ENCODE measurements at regions not wholly inside any gene's neighbourhood (a gene's known extent, or its start where the extent isn't known, plus 50 kb on each side); places are given as distances from the start of the nearest gene placed in this dataset.
"Not testable (repeated sequence)": the region's sequence is repeated elsewhere in the genome, so short reads cannot be mapped to it uniquely, and the experiment has no call there.

- Histone ChIP-seq H3K4me1 (ENCODE audit: control insufficient read depth in 2 of 2, insufficient read depth in 1 of 2, low read depth in 1 of 2, low read length in 2 of 2) (no peaks in the 10 kb centered on the region), H2BK120ac (ENCODE audit: low read depth, low read length) (no peak overlapping the region), H3K79me1 (ENCODE audit: low read depth, low read length) (no peaks in the 10 kb centered on the region), H3K4me3 (ENCODE audit: low read length in 2 of 2) (no peak overlapping the region), H3K18ac (ENCODE audit: low read length) (no peak overlapping the region), H3K27ac (replicated peaks; ENCODE audit: low read length) (no peak overlapping the region), H3K9me3 (replicated peaks in 1 of 2; ENCODE audit: control insufficient read depth in 2 of 2, insufficient read depth in 1 of 2, low read depth in 1 of 2, low read length in 2 of 2) (no peaks in the 10 kb centered on the region), H4K91ac (ENCODE audit: low read depth, low read length, poor library complexity) (no peak overlapping the region), H2AK5ac (ENCODE audit: low read depth, low read length) (no peak overlapping the region), H2AFZ (ENCODE audit: low read length) (no peak overlapping the region), H2BK12ac (ENCODE audit: low read length) (no peak overlapping the region), H3K27me3 (ENCODE audit: control insufficient read depth in 3 of 3, insufficient read depth in 3 of 3, low read depth in 1 of 3, low read length in 3 of 3) (no peaks in the 10 kb centered on the region), H2BK15ac (ENCODE audit: low read length) (no peak overlapping the region), H3K4ac (ENCODE audit: low read length) (no peak overlapping the region), H3K14ac (ENCODE audit: low read length) (no peak overlapping the region), H3K4me2 (ENCODE audit: insufficient read depth, low read length, poor library complexity, severe bottlenecking) (no peak overlapping the region), H3K23ac (ENCODE audit: low read depth, low read length, poor library complexity) (no peak overlapping the region), H3K36me3 (replicated peaks in 1 of 2; ENCODE audit: control insufficient read depth in 2 of 2, insufficient read depth in 2 of 2, low read length in 2 of 2) (peaks cover 23 to 65% of the 10 kb centered on the region in 2 donors), H3K9ac (ENCODE audit: low read depth, low read length, poor library complexity) (no peak overlapping the region), H4K8ac (ENCODE audit: low read depth, low read length) (no peak overlapping the region), H2BK5ac (ENCODE audit: low read length) (no peak overlapping the region)
- WGBS, 2 donors (ENCODE audit: extremely low coverage in 2 of 2, insufficient read length in 2 of 2, insufficient replicate concordance in 1 of 2) = no CpG with 5 or more reads among the region's 7 CpGs
- no peak for DNase-seq (ENCODE audit: low spot score)
Observed at GRCh38 chr9:92208693-92209524, 84.6 kb downstream of the IARS1 start.

GRCh38 chr9:92206488-92206887 is 87.0 kb downstream of the IARS1 start:
- no CpG with 5 or more reads among the region's 1 CpG for WGBS, 2 donors (ENCODE audit: extremely low coverage in 2 of 2, insufficient read length in 2 of 2, insufficient replicate concordance in 1 of 2)
- H4K8ac ChIP-seq (ENCODE audit: low read depth, low read length) = no peak overlapping the region
- H2BK5ac ChIP-seq (ENCODE audit: low read length) = no peak overlapping the region
- H3K36me3 ChIP-seq (replicated peaks in 1 of 2; ENCODE audit: control insufficient read depth in 2 of 2, insufficient read depth in 2 of 2, low read length in 2 of 2) = peaks cover 20 to 41% of the 10 kb centered on the region in 2 donors
- H3K79me1 ChIP-seq (ENCODE audit: low read depth, low read length) = no peaks in the 10 kb centered on the region
- H2AK5ac ChIP-seq (ENCODE audit: low read depth, low read length) = no peak overlapping the region
- no peak overlapping the region for H2AFZ ChIP-seq (ENCODE audit: low read length)
- no peak overlapping the region for H4K91ac ChIP-seq (ENCODE audit: low read depth, low read length, poor library complexity)
- no peaks in the 10 kb centered on the region for H3K27me3 ChIP-seq (ENCODE audit: control insufficient read depth in 3 of 3, insufficient read depth in 3 of 3, low read depth in 1 of 3, low read length in 3 of 3)
- no peak overlapping the region for H2BK120ac ChIP-seq (ENCODE audit: low read depth, low read length)
- no peak overlapping the region for H3K4ac ChIP-seq (ENCODE audit: low read length)
- no peak overlapping the region for H3K18ac ChIP-seq (ENCODE audit: low read length)
- no peaks in the 10 kb centered on the region for H3K4me1 ChIP-seq (ENCODE audit: control insufficient read depth in 2 of 2, insufficient read depth in 1 of 2, low read depth in 1 of 2, low read length in 2 of 2)
- H2BK15ac ChIP-seq (ENCODE audit: low read length) = no peak overlapping the region
- no peak for DNase-seq (ENCODE audit: low spot score)
- H3K4me2 ChIP-seq (ENCODE audit: insufficient read depth, low read length, poor library complexity, severe bottlenecking) = no peak overlapping the region
- no peak overlapping the region for H3K27ac ChIP-seq (replicated peaks; ENCODE audit: low read length)
- no peak overlapping the region for H3K9ac ChIP-seq (ENCODE audit: low read depth, low read length, poor library complexity)
- no peak overlapping the region for H3K23ac ChIP-seq (ENCODE audit: low read depth, low read length, poor library complexity)
- no peak overlapping the region for H3K14ac ChIP-seq (ENCODE audit: low read length)
- H3K4me3 ChIP-seq (ENCODE audit: low read length in 2 of 2) = no peak overlapping the region
- no peak overlapping the region for H2BK12ac ChIP-seq (ENCODE audit: low read length)
- no peaks in the 10 kb centered on the region for H3K9me3 ChIP-seq (replicated peaks in 1 of 2; ENCODE audit: control insufficient read depth in 2 of 2, insufficient read depth in 1 of 2, low read depth in 1 of 2, low read length in 2 of 2)

GRCh38 chr9:92203887-92204286 is 88.7 kb upstream of the SPTLC1 start:
- H2AK5ac ChIP-seq (ENCODE audit: low read depth, low read length); H3K9ac ChIP-seq (ENCODE audit: low read depth, low read length, poor library complexity); H2BK12ac ChIP-seq (ENCODE audit: low read length); H3K27ac ChIP-seq (replicated peaks; ENCODE audit: low read length); H3K4ac ChIP-seq (ENCODE audit: low read length); H3K14ac ChIP-seq (ENCODE audit: low read length); H2BK120ac ChIP-seq (ENCODE audit: low read depth, low read length); H2BK5ac ChIP-seq (ENCODE audit: low read length); H3K27me3 ChIP-seq (ENCODE audit: control insufficient read depth in 3 of 3, insufficient read depth in 3 of 3, low read depth in 1 of 3, low read length in 3 of 3); H3K9me3 ChIP-seq (replicated peaks in 1 of 2; ENCODE audit: control insufficient read depth in 2 of 2, insufficient read depth in 1 of 2, low read depth in 1 of 2, low read length in 2 of 2); H3K4me2 ChIP-seq (ENCODE audit: insufficient read depth, low read length, poor library complexity, severe bottlenecking); H3K79me1 ChIP-seq (ENCODE audit: low read depth, low read length); H3K4me1 ChIP-seq (ENCODE audit: control insufficient read depth in 2 of 2, insufficient read depth in 1 of 2, low read depth in 1 of 2, low read length in 2 of 2); H4K8ac ChIP-seq (ENCODE audit: low read depth, low read length); H3K4me3 ChIP-seq (ENCODE audit: low read length in 2 of 2); H3K23ac ChIP-seq (ENCODE audit: low read depth, low read length, poor library complexity); H2BK15ac ChIP-seq (ENCODE audit: low read length); DNase-seq (ENCODE audit: low spot score); H2AFZ ChIP-seq (ENCODE audit: low read length); H4K91ac ChIP-seq (ENCODE audit: low read depth, low read length, poor library complexity); H3K18ac ChIP-seq (ENCODE audit: low read length): not testable (repeated sequence)
- WGBS, 2 donors (ENCODE audit: extremely low coverage in 2 of 2, insufficient read length in 2 of 2, insufficient replicate concordance in 1 of 2) = no CpG with 5 or more reads among the region's 1 CpG
- peaks cover 1 to 15% of the 10 kb centered on the region in 2 donors for H3K36me3 ChIP-seq (replicated peaks in 1 of 2; ENCODE audit: control insufficient read depth in 2 of 2, insufficient read depth in 2 of 2, low read length in 2 of 2)

GRCh38 chr9:92198237-92198636 is 83.0 kb upstream of the SPTLC1 start:
- not testable (repeated sequence) for H3K79me1 ChIP-seq (ENCODE audit: low read depth, low read length); H2BK12ac ChIP-seq (ENCODE audit: low read length); H3K36me3 ChIP-seq (replicated peaks in 1 of 2; ENCODE audit: control insufficient read depth in 2 of 2, insufficient read depth in 2 of 2, low read length in 2 of 2); H2BK120ac ChIP-seq (ENCODE audit: low read depth, low read length); H2AFZ ChIP-seq (ENCODE audit: low read length); DNase-seq (ENCODE audit: low spot score); H4K8ac ChIP-seq (ENCODE audit: low read depth, low read length); H3K4me1 ChIP-seq (ENCODE audit: control insufficient read depth in 2 of 2, insufficient read depth in 1 of 2, low read depth in 1 of 2, low read length in 2 of 2); H4K91ac ChIP-seq (ENCODE audit: low read depth, low read length, poor library complexity); H2BK5ac ChIP-seq (ENCODE audit: low read length); H3K14ac ChIP-seq (ENCODE audit: low read length); H3K23ac ChIP-seq (ENCODE audit: low read depth, low read length, poor library complexity); H3K27me3 ChIP-seq (ENCODE audit: control insufficient read depth in 3 of 3, insufficient read depth in 3 of 3, low read depth in 1 of 3, low read length in 3 of 3); H2BK15ac ChIP-seq (ENCODE audit: low read length); H3K4ac ChIP-seq (ENCODE audit: low read length); H3K4me2 ChIP-seq (ENCODE audit: insufficient read depth, low read length, poor library complexity, severe bottlenecking); H2AK5ac ChIP-seq (ENCODE audit: low read depth, low read length); H3K9me3 ChIP-seq (replicated peaks in 1 of 2; ENCODE audit: control insufficient read depth in 2 of 2, insufficient read depth in 1 of 2, low read depth in 1 of 2, low read length in 2 of 2); H3K27ac ChIP-seq (replicated peaks; ENCODE audit: low read length); H3K4me3 ChIP-seq (ENCODE audit: low read length in 2 of 2); H3K9ac ChIP-seq (ENCODE audit: low read depth, low read length, poor library complexity); H3K18ac ChIP-seq (ENCODE audit: low read length)

All from neuronal stem cell (in vitro differentiated cells).